Activated naive CD4-positive, alpha-beta T cell treated with anti-CD3 and anti-CD28 coated beads, Interleukin-2, amount 10 ng/mL, durations not matched to agents 7 days and 5 days (primary cell): ENCODE measurements at regions not wholly inside any gene's neighbourhood (a gene's known extent, or its start where the extent isn't known, plus 50 kb on each side); places are given as distances from the start of the nearest gene placed in this dataset.

Experiments used
- CTCF ChIA-PET: fragments of 350-600 bp; sonication (Branson Sonifier 250); formaldehyde crosslinking; loops from one replicate; lab custom pipeline; 2021; ENCODE audit warnings: antibody characterized with exemption; lab: Charles Lee
- DNase-seq: peaks from one replicate; pipeline ENCODE4 v3.0.0-alpha.2; 2020
- H3K27ac Mint-ChIP-seq: one replicate; pipeline ENCODE4 v1.8.0; 2021; ENCODE audit warnings: mild to moderate bottlenecking, moderate library complexity, mixed read lengths
- H3K27me3 Mint-ChIP-seq: one replicate; pipeline ENCODE4 v1.8.0; 2021; ENCODE audit warnings: mild to moderate bottlenecking, mixed read lengths
- H3K36me3 Mint-ChIP-seq: one replicate; pipeline ENCODE4 v1.8.0; 2021; ENCODE audit warnings: mixed read lengths
- H3K4me1 Mint-ChIP-seq: one replicate; pipeline ENCODE4 v1.8.0; 2021; ENCODE audit warnings: mixed read lengths
- H3K4me3 Mint-ChIP-seq: one replicate; pipeline ENCODE4 v1.8.0; 2021; ENCODE audit warnings: mild to moderate bottlenecking, moderate library complexity, mixed read lengths
- H3K9me3 Mint-ChIP-seq: one replicate; pipeline ENCODE4 v1.8.0; 2021; ENCODE audit warnings: mixed read lengths

DNA sequence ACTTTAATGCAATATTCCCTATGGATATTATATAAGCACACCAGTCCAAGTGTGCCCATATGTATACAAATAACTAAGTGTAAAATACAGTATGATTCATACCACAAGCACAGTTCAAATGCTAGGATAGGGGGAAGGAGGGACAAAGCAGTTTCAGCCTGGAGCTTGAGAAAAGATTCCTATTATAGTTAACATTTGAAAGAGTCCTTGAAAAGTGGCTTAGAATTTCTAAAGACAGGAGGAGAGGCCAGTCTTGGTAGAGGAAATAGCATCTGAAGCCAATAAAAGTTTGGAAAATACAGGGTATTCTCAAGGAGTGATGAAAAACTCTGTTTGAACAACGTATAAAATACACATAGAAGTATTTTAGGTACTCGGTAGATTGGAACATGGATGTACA lies 173.4 kb upstream of the CWC22 start:
- Mint-ChIP-seq H3K27me3 (no peaks in the 10 kb centered on the region), H3K4me3 (no peak overlapping the region), H3K36me3 (no peaks in the 10 kb centered on the region), H3K9me3 (no peaks in the 10 kb centered on the region), H3K27ac (no peak overlapping the region), H3K4me1 (no peaks in the 10 kb centered on the region)
- CTCF ChIA-PET: no interaction called here
- DNase-seq: no peak

DNA sequence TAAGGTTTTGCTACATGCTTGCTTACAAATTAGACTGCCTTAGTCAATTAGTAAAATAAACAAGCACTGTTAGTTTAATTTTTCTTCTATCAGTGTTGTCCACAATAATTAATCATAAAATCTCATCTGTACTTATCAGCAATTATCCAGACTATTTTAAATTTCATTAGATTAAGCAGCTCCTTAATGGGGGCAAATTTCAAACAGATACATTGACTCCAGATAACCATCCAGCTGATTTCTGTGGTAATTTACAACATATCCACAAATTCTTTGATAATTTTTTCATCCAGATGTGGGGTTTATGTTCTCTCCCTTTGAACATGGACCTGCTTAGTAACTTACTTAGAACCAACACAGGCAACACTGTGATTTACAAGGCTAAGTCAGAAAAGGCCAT lies 170.4 kb upstream of the CWC22 start:
- no peak for DNase-seq
- H3K27ac Mint-ChIP-seq: no peak overlapping the region
- H3K4me1 Mint-ChIP-seq: no peaks in the 10 kb centered on the region
- no peaks in the 10 kb centered on the region for H3K27me3 Mint-ChIP-seq
- CTCF ChIA-PET: no interaction called here
- H3K9me3 Mint-ChIP-seq: no peaks in the 10 kb centered on the region
- no peak overlapping the region for H3K4me3 Mint-ChIP-seq
- no peaks in the 10 kb centered on the region for H3K36me3 Mint-ChIP-seq

DNA sequence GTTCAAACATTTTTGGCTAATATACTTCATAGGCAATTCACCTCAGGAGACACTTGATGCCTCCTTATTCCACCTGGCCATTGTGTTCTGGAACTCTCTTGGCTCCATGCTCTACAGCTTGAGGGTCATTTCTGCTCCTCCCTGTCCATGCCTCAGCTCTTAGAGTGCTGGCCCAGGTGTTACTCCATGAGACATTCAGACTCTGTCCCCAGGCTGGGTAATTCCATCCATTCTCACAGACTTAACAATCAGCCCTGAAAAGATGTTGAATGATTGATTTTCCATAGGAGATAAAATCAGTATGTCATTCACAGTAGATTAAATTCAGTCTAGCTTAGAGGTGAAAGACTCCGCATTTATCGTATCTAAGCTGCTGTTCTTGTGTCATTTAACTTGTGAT lies 168.6 kb upstream of the CWC22 start:
- Mint-ChIP-seq H3K36me3 (no peaks in the 10 kb centered on the region), H3K9me3 (no peaks in the 10 kb centered on the region), H3K4me3 (no peak overlapping the region), H3K27me3 (no peaks in the 10 kb centered on the region), H3K27ac (no peak overlapping the region), H3K4me1 (no peaks in the 10 kb centered on the region)
- CTCF ChIA-PET: no interaction called here
- no peak for DNase-seq

DNA sequence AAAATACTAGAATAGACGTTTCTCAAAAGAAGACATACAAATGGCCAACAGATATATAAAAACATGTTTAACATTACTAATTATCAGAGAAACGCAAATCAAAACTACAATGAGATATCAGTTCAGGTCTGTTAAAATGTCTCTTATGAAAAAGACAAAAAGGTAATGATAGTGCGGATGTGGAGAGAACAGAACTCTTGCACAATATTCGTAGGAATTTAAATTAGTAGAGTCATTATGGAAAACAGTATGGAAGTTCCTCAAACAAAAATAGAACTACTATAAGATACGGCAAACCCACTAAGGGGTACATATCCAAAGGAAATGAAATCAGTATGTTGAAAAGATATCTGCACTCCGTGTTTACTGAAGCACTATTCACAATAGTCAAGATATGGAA lies 167.5 kb upstream of the CWC22 start:
- H3K36me3 Mint-ChIP-seq: no peaks in the 10 kb centered on the region
- DNase-seq: no peak
- CTCF ChIA-PET: no interaction called here
- no peaks in the 10 kb centered on the region for H3K27me3 Mint-ChIP-seq
- peaks cover 7% of the 10 kb centered on the region for H3K9me3 Mint-ChIP-seq
- no peak overlapping the region for H3K27ac Mint-ChIP-seq
- no peaks in the 10 kb centered on the region for H3K4me1 Mint-ChIP-seq
- H3K4me3 Mint-ChIP-seq: no peak overlapping the region

DNA sequence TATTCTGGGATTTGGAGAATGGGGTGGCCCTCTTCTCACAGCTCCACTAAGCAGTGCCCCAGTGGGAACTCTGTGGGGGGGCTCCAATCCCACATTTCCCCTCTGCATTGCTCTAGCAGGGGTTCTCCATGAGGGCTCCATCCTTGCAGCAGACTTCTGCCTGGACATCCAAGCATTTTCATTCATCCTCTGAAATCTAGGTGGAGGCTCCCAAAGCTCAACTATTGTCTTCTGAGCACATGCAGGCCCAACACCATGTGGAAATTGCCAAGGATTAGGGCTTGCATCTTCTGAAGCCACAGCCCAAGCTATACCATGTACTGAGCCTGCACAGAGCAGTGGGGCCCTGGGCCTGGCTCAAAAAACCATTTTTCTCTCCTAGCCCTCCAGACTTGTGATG lies 162.4 kb upstream of the CWC22 start:
- H3K27me3 Mint-ChIP-seq: no peaks in the 10 kb centered on the region
- peaks cover 16% of the 10 kb centered on the region for H3K9me3 Mint-ChIP-seq
- H3K4me3 Mint-ChIP-seq: no peak overlapping the region
- H3K27ac Mint-ChIP-seq: no peak overlapping the region
- no peaks in the 10 kb centered on the region for H3K4me1 Mint-ChIP-seq
- no peak for DNase-seq
- H3K36me3 Mint-ChIP-seq: no peaks in the 10 kb centered on the region
- CTCF ChIA-PET: no interaction called here

DNA sequence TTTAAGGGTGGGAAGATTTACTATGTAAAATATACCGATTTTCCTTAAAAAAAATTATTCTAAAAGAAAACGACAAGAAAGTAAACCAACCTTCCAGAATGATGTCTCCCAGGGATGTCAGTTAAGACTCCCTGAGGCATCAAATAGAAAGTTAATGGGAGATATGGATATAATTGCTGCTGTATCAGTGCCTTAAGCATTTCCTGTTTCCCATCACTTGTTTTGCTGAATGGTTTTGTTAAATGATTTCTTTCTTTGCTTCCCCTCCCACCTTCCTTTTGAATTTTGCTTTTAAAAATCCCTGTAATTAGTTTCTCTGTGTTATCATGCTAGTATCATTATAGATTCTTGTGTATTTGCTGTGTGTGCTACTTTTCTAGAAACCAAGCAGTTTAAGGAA lies 154.3 kb upstream of the CWC22 start:
- Mint-ChIP-seq H3K27me3 (no peaks in the 10 kb centered on the region), H3K9me3 (no peaks in the 10 kb centered on the region), H3K4me1 (no peaks in the 10 kb centered on the region), H3K27ac (no peak overlapping the region), H3K4me3 (no peak overlapping the region), H3K36me3 (no peaks in the 10 kb centered on the region)
- DNase-seq: no peak
- CTCF ChIA-PET: no interaction called here

DNA sequence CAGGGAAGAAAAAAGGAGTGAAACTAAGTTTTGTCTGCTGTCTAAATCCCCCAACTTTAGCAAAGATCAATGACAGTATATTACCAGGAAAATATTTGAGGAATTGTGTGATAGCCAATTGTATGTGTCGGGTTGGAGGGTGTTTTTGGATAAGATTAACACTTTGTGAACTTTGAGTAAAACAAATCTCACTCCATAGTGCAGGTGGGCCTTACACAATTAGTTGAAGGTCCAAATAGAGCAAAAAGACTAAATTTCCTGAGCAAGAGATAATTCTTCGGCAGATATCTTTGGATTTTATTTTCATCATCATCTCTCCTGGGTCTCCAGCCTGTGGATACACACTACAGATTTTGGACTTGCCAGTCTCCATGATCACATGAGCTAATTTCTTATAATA lies 152.8 kb upstream of the CWC22 start:
- no peak for DNase-seq
- CTCF ChIA-PET: no interaction called here
- no peaks in the 10 kb centered on the region for H3K36me3 Mint-ChIP-seq
- no peaks in the 10 kb centered on the region for H3K9me3 Mint-ChIP-seq
- no peak overlapping the region for H3K27ac Mint-ChIP-seq
- H3K27me3 Mint-ChIP-seq: no peaks in the 10 kb centered on the region
- H3K4me3 Mint-ChIP-seq: no peak overlapping the region
- H3K4me1 Mint-ChIP-seq: no peaks in the 10 kb centered on the region

DNA sequence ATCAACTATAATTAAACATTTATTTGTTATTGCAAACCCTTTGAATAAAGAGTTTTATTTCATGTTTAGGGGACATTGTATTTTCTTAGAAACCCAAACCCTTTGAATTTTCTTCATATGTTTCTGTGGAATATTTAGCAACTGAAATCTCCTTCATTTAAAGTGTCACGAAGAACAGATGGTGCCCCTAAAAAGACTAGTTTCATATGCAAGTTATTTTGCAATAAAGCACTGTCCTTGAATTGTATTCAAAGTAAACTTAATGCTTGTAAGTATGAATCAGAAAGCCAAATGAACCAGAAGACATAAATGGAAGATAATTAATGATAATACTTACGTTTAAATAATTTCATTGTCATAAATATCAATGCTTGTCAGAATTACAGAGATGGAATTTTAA lies 151.9 kb upstream of the CWC22 start:
- DNase-seq: no peak
- Mint-ChIP-seq H3K27ac (no peak overlapping the region), H3K27me3 (no peaks in the 10 kb centered on the region), H3K4me1 (no peaks in the 10 kb centered on the region), H3K9me3 (no peaks in the 10 kb centered on the region), H3K4me3 (no peak overlapping the region), H3K36me3 (no peaks in the 10 kb centered on the region)
- CTCF ChIA-PET: no interaction called here

DNA sequence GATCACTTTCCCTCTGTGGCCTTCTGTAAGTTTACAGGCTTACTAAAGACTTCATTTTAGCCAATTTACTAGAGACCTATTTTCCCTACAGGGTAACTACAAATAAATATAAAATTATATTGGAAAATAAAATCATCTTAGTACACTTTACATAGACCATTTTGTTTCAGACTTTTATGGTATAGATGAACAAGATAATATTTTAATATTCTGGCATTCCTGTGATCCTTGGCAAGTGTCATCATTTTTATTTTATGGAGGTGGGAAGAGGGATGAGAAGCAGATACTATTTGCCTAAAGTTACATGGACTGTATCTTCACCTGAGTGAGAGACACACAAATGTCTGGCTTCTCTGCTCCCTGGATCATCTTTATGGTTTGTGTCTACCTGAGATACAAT lies 149.6 kb upstream of the CWC22 start:
- no peak for DNase-seq
- no peaks in the 10 kb centered on the region for H3K4me1 Mint-ChIP-seq
- no peak overlapping the region for H3K27ac Mint-ChIP-seq
- no peaks in the 10 kb centered on the region for H3K36me3 Mint-ChIP-seq
- H3K9me3 Mint-ChIP-seq: no peaks in the 10 kb centered on the region
- H3K27me3 Mint-ChIP-seq: no peaks in the 10 kb centered on the region
- no peak overlapping the region for H3K4me3 Mint-ChIP-seq
- CTCF ChIA-PET: no interaction called here

DNA sequence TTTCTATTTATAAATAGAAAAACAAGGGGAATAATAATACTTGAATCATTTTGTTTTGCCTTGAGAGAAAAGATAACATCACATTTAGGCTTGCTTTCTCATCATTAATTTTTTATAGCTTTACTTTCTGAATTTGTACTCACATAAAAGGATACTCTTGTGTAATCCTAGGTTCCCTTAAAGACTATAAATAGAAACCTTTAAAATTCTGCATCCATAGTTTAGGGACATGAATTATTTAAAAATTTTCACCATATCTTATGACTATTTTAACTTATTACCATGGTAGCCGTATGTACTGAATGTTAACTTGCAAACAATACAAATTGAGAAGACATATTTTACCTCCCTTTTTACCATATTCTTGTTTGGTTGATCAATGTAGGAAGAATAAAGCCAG lies 143.5 kb upstream of the CWC22 start:
- H3K27ac Mint-ChIP-seq: no peak overlapping the region
- no peak overlapping the region for H3K4me3 Mint-ChIP-seq
- H3K4me1 Mint-ChIP-seq: no peaks in the 10 kb centered on the region
- CTCF ChIA-PET: no interaction called here
- H3K9me3 Mint-ChIP-seq: no peaks in the 10 kb centered on the region
- DNase-seq: no peak
- H3K27me3 Mint-ChIP-seq: no peaks in the 10 kb centered on the region
- no peaks in the 10 kb centered on the region for H3K36me3 Mint-ChIP-seq

DNA sequence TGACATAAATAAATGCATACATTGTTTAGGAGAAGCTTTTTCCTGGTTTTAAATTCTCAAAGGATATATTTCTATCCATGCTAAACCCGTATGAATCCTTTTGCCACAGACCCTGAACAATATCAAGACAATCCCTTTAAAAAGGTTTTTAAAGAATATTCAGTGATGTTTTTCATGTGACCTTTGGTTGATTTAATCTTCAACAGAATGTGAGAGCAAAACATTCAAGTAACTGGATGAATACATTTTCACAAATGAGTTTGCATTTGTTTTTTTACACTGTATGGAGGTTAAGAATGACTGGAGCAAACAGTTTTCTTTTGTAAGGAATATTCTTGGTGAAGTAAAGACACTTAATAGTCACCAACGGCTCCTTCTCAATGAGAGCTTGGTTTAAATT lies 139.4 kb upstream of the CWC22 start:
- Mint-ChIP-seq H3K27me3 (no peaks in the 10 kb centered on the region), H3K4me3 (no peak overlapping the region), H3K36me3 (no peaks in the 10 kb centered on the region), H3K9me3 (no peaks in the 10 kb centered on the region), H3K4me1 (no peaks in the 10 kb centered on the region), H3K27ac (no peak overlapping the region)
- DNase-seq: no peak
- CTCF ChIA-PET: no interaction called here

DNA sequence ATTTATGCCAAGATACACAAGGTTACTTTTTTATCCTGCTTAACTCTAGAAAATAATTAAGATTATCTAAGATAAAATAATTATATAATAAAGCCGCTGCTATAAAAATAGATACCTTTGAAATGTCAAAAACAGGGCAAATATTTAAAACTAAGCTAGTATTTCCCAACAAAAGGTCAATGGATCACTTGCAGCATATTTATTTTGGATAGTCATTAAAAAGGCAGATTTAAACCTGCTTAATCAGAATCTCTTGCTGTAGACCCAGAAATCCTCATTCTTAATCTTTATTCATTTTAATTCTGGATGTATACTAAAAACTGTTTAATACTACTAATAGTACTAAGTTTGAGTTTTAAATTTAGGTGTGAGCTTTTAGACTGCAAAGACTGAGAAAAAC lies 139.0 kb upstream of the CWC22 start:
- Mint-ChIP-seq H3K4me1 (no peaks in the 10 kb centered on the region), H3K27me3 (no peaks in the 10 kb centered on the region), H3K9me3 (no peaks in the 10 kb centered on the region), H3K27ac (no peak overlapping the region), H3K4me3 (no peak overlapping the region), H3K36me3 (no peaks in the 10 kb centered on the region)
- CTCF ChIA-PET: no interaction called here
- no peak for DNase-seq

DNA sequence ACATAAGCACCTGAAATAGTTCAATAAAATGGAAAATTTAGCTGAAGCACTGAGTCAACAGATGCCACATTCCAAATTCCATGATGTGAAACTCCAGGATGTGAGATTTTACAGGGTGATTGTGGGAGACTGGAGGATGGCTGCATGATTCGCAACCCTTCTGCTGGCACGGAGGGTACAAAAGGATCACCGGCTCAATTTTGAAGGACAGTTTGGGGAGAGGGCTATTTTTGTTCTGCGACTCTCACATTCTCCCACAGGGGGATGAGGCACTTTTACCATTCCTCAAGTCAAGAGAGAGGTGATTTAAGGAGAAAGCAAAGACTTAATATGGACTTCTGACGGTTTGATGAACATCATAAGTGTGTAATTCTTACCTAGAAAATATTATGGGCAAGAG lies 138.1 kb upstream of the CWC22 start:
- DNase-seq: no peak
- Mint-ChIP-seq H3K9me3 (no peaks in the 10 kb centered on the region), H3K27ac (no peak overlapping the region), H3K27me3 (no peaks in the 10 kb centered on the region), H3K36me3 (no peaks in the 10 kb centered on the region), H3K4me3 (no peak overlapping the region), H3K4me1 (no peaks in the 10 kb centered on the region)
- CTCF ChIA-PET: no interaction called here

DNA sequence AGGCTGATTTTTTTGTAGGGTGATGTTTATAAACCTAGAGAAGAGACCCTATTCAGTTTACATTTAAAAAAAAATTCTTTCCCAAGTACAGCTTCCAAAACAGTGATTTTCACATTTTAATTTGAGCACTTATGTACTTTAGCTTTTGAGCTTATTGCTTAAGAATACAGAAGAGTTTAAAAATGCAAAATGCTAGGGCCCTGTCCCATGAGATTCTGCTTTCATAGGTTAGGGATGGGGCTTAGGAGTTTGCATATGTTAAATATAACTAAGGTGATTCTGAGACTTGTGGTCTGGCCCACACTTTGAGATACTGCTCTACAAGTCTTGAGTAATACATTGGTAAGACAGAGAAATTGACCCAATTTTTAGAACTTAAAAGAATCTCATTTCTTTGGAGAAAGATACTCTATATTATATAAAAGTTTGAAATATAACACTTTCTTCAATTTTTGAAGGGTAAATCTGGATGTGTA lies 137.3 kb upstream of the CWC22 start:
- H3K36me3 Mint-ChIP-seq: no peaks in the 10 kb centered on the region
- no peak overlapping the region for H3K27ac Mint-ChIP-seq
- H3K4me1 Mint-ChIP-seq: no peaks in the 10 kb centered on the region
- H3K27me3 Mint-ChIP-seq: no peaks in the 10 kb centered on the region
- no peaks in the 10 kb centered on the region for H3K9me3 Mint-ChIP-seq
- CTCF ChIA-PET: no interaction called here
- DNase-seq: no peak
- no peak overlapping the region for H3K4me3 Mint-ChIP-seq

DNA sequence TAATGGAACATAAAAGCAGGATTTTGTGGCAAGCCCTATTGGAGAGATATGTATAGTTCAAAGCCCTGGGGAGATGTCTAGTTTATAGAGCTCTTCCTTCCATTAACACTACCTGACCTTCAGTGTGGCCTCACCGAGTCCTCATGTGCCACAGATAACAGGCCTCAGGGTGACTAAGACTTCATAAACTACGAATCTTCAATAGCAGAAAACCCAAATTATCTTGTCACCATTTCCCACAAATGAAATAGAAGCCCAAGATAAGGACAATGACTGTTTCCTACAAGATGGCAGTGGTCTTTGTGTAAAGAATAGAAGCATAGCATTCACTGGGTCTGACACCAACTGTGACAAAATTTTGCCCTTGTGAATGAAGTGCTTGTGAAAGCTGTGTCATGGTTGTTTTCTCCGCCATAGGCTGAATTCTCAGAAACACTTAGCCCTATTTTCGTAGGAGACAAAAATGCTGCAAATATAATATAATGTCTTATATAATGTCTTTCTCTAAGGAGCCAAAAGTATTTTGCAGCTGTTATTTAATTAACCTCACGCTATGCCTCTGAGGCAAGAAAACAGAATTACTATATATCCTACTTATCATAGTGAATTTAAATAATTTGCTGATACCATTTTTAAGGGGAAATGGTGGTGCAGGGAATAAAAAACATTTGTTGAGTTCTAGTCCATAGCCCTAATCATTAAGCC lies 136.7 kb upstream of the CWC22 start:
- H3K4me3 Mint-ChIP-seq: no peak overlapping the region
- no peak for DNase-seq
- no peaks in the 10 kb centered on the region for H3K36me3 Mint-ChIP-seq
- no peaks in the 10 kb centered on the region for H3K4me1 Mint-ChIP-seq
- H3K9me3 Mint-ChIP-seq: no peaks in the 10 kb centered on the region
- CTCF ChIA-PET: no interaction called here
- H3K27me3 Mint-ChIP-seq: no peaks in the 10 kb centered on the region
- no peak overlapping the region for H3K27ac Mint-ChIP-seq

DNA sequence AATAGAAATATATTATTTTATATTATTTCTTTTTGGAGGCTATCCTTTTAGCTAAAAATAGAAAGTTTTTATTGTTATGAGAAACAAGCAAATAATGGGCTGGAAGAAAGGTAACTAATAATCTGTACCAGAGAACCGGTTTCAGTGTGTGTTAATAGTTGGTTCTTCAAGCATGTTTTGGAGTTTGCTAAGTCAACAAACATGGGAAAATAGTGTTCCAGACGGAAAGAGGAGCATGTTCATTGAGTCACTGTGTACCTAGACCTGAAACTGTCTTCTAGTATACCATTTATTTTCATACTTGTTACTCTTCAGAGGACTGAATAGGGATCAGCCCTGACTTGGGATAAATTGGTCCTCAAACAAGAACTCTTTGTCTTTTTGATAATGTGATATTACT lies 134.5 kb upstream of the CWC22 start:
- Mint-ChIP-seq H3K36me3 (no peaks in the 10 kb centered on the region), H3K4me1 (no peaks in the 10 kb centered on the region), H3K27ac (no peak overlapping the region), H3K27me3 (no peaks in the 10 kb centered on the region), H3K4me3 (no peak overlapping the region), H3K9me3 (no peaks in the 10 kb centered on the region)
- no peak for DNase-seq
- CTCF ChIA-PET: no interaction called here
